Skeletal muscle satellite cell (primary cell): ENCODE measurements at regions not wholly inside any gene's neighbourhood (a gene's known extent, or its start where the extent isn't known, plus 50 kb on each side); places are given as distances from the start of the nearest gene placed in this dataset.
A peak's percentile ranks its signal among the peaks of the same experiment; 100 is the strongest.

Experiments
- H3K27me3 ChIP-seq: 2 replicates; pipeline ENCODE4 v1.7.0; 2013; ENCODE audit warnings: low read length; ENCODE audit not compliant: control insufficient read depth, insufficient read depth
- H3K36me3 ChIP-seq: 2 replicates; pipeline ENCODE4 v1.7.0; 2013; ENCODE audit warnings: mild to moderate bottlenecking, control low read depth, low read length; ENCODE audit not compliant: insufficient read depth
- H3K4me1 ChIP-seq: 2 replicates; pipeline ENCODE4 v1.7.0; 2013; ENCODE audit warnings: low read length; ENCODE audit not compliant: control insufficient read depth, insufficient read depth
- H3K4me2 ChIP-seq: 2 replicates; pipeline ENCODE4 v1.7.0; 2013; ENCODE audit warnings: mild to moderate bottlenecking, low read length
- H3K4me3 ChIP-seq: 2 replicates; pipeline ENCODE4 v1.7.0; 2013; ENCODE audit warnings: low read length
- H3K9ac ChIP-seq: 2 replicates; pipeline ENCODE4 v1.7.0; 2013; ENCODE audit warnings: mild to moderate bottlenecking, low read depth, low read length, moderate library complexity
- H3K9me3 ChIP-seq: replicated peaks from 2 replicates; pipeline ENCODE4 v1.7.0; 2013; ENCODE audit warnings: mild to moderate bottlenecking, control low read depth, low read length

GRCh38 chr3:146692254-146692653, 87.1 kb upstream of the PLSCR5 start:
- Histone ChIP-seq H3K9ac (no peak overlapping the region), H3K4me2 (no peak overlapping the region), H3K36me3 (no peaks in the 10 kb centered on the region), H3K27me3 (no peaks in the 10 kb centered on the region), H3K9me3 (no peaks in the 10 kb centered on the region), H3K4me3 (no peak overlapping the region), H3K4me1 (no peaks in the 10 kb centered on the region)

GRCh38 chr3:146685050-146685814, 80.1 kb upstream of the PLSCR5 start:
- H3K9me3 ChIP-seq = no peaks in the 10 kb centered on the region
- H3K9ac ChIP-seq = no peak overlapping the region
- no peaks in the 10 kb centered on the region for H3K36me3 ChIP-seq
- H3K4me2 ChIP-seq = no peak overlapping the region
- no peaks in the 10 kb centered on the region for H3K27me3 ChIP-seq
- H3K4me3 ChIP-seq = no peak overlapping the region
- no peaks in the 10 kb centered on the region for H3K4me1 ChIP-seq

- no peaks in the 10 kb centered on the region for H3K9me3 ChIP-seq
- no peak overlapping the region for H3K4me3 ChIP-seq
- no peaks in the 10 kb centered on the region for H3K4me1 ChIP-seq
- H3K36me3 ChIP-seq = no peaks in the 10 kb centered on the region
- no peak overlapping the region for H3K9ac ChIP-seq
- H3K4me2 ChIP-seq = no peak overlapping the region
- no peaks in the 10 kb centered on the region for H3K27me3 ChIP-seq
Measured at GRCh38 chr3:146682171-146682570, 77.0 kb upstream of the PLSCR5 start.

- no peaks in the 10 kb centered on the region for H3K36me3 ChIP-seq
- H3K9ac ChIP-seq = no peak overlapping the region
- no peak overlapping the region for H3K4me3 ChIP-seq
- H3K4me1 ChIP-seq = no peaks in the 10 kb centered on the region
- no peaks in the 10 kb centered on the region for H3K9me3 ChIP-seq
- no peak overlapping the region for H3K4me2 ChIP-seq
- H3K27me3 ChIP-seq = no peaks in the 10 kb centered on the region
Measured at GRCh38 chr3:146680617-146681016, 75.5 kb upstream of the PLSCR5 start.

GRCh38 chr3:146679995-146680394, 74.8 kb upstream of the PLSCR5 start:
- H3K4me3 ChIP-seq = no peak overlapping the region
- H3K4me2 ChIP-seq = no peak overlapping the region
- no peak overlapping the region for H3K9ac ChIP-seq
- no peaks in the 10 kb centered on the region for H3K9me3 ChIP-seq
- H3K27me3 ChIP-seq = no peaks in the 10 kb centered on the region
- no peaks in the 10 kb centered on the region for H3K36me3 ChIP-seq
- no peaks in the 10 kb centered on the region for H3K4me1 ChIP-seq

GRCh38 chr3:146679191-146679590, 74.0 kb upstream of the PLSCR5 start:
- no peaks in the 10 kb centered on the region for H3K4me1 ChIP-seq
- H3K27me3 ChIP-seq = no peaks in the 10 kb centered on the region
- no peak overlapping the region for H3K4me3 ChIP-seq
- H3K9me3 ChIP-seq = no peaks in the 10 kb centered on the region
- no peak overlapping the region for H3K9ac ChIP-seq
- no peak overlapping the region for H3K4me2 ChIP-seq
- no peaks in the 10 kb centered on the region for H3K36me3 ChIP-seq

GRCh38 chr3:146672941-146673340, 67.8 kb upstream of the PLSCR5 start:
- Histone ChIP-seq H3K4me3 (no peak overlapping the region), H3K36me3 (no peaks in the 10 kb centered on the region), H3K9me3 (no peaks in the 10 kb centered on the region), H3K9ac (no peak overlapping the region), H3K27me3 (no peaks in the 10 kb centered on the region), H3K4me1 (no peaks in the 10 kb centered on the region), H3K4me2 (no peak overlapping the region)

GRCh38 chr3:146664403-146664802, 59.3 kb upstream of the PLSCR5 start:
- Histone ChIP-seq H3K4me2 (no peak overlapping the region), H3K9me3 (no peaks in the 10 kb centered on the region), H3K36me3 (no peaks in the 10 kb centered on the region), H3K27me3 (no peaks in the 10 kb centered on the region), H3K4me1 (no peaks in the 10 kb centered on the region), H3K9ac (no peak overlapping the region), H3K4me3 (no peak overlapping the region)

GRCh38 chr3:146658841-146659240, 53.7 kb upstream of the PLSCR5 start:
- Histone ChIP-seq H3K4me1 (peaks cover 9% of the 10 kb centered on the region), H3K4me3 (no peak overlapping the region), H3K27me3 (no peaks in the 10 kb centered on the region), H3K36me3 (no peaks in the 10 kb centered on the region), H3K9ac (no peak overlapping the region), H3K9me3 (no peaks in the 10 kb centered on the region), H3K4me2 (no peak overlapping the region)

GRCh38 chr3:146655333-146655996, 50.3 kb upstream of the PLSCR5 start:
- Histone ChIP-seq H3K4me3 (no peak overlapping the region), H3K36me3 (no peaks in the 10 kb centered on the region), H3K9me3 (no peaks in the 10 kb centered on the region), H3K9ac (no peak overlapping the region), H3K4me2 (peak overlapping the region; percentile 45), H3K27me3 (no peaks in the 10 kb centered on the region), H3K4me1 (peaks cover 9% of the 10 kb centered on the region)
